ENCODE measurements at regions not wholly inside any gene's neighbourhood (a gene's known extent, or its start where the extent isn't known, plus 50 kb on each side); places are given as distances from the start of the nearest gene placed in this dataset.

DNA sequence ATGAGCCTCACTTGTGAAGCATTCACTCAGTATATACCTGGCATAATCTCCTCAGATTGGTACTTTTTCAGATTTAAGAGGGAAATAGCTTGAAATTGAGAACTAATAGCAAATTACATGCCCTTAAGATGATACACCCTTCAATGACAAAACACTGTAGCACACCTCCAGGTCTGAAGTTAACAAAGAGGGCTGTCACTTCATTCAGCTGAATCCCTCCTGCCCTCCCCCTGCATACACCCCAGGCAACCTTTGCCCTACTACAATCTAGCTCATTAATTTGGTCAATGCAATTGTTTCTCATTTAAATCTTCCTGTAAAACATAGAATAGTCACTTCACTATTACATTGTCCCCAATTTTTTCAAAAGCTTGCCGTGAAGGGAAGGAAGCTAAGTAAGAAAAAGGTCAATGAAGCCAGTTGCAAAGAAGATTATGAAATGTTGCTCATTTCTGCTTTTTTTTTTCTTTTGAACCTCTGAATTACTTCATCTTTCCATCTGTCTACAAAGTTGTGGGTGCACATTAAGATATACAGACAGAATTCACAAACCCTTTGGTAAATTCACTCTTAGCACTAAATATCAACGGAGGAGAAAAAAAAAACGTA lies 294.8 kb upstream of the PTGER4 start:
- no peak for DNase-seq

GRCh38 chr5:40383749-40384651 lies 295.7 kb upstream of the PTGER4 start:
- no peak for DNase-seq

GRCh38 chr5:40381676-40382363 lies 297.9 kb upstream of the PTGER4 start:
- DNase-seq: no peak

DNA sequence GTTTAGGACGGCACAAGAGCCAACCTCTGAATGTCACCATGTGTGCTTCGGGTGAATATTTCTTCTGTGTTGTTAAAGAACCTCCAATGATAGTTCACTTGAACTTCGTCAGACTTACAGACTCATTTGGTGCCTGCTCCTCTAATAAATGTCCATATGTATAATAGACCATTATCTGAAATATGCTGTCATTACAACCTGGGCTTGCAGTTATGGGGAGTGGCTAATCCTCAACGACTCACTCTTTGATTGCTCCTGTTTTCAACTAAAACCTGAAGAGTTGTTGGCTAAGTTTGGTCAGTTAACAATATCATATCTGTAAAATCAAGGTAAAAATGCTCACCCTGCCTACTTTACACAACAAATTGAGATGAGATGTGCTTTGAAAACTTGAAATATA lies 298.7 kb upstream of the PTGER4 start:
- no peak for DNase-seq

DNA sequence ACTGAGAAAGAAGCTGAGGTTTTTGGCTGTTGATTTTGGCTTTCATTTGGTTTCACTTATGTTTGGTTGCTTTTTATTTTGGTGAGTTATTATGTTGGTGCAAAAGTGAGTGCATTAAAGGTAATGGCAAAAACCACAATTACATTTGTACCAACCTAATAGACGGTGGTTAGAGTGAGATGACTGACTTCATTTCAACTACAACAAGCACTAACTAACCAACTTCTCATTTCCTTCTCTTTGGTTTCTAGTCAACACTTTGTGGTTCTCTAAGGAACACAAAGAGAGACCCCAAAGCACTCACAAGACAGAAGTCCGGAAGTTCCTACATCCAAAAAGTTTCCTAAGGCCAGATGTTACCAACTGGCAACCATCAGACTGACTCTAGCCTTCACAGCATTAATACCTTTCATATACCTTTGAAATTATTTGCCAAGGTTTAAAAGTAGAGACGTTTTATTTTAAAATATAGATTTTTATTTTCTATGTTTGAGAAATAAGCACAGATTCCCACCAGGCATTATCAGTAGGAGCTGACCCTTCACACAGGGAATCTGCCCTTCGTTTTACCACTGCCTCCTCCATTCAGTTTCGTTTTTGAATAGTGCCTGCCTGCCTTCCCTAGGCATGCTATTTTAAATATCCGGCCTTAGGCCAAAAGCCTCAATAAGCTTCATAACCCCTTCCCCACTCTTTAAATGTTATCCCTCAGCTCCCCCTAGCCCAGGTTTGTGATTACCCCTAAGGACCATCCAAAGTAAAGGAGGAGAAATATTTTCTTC lies 301.1 kb upstream of the PTGER4 start:
- DNase-seq: no peak

DNA sequence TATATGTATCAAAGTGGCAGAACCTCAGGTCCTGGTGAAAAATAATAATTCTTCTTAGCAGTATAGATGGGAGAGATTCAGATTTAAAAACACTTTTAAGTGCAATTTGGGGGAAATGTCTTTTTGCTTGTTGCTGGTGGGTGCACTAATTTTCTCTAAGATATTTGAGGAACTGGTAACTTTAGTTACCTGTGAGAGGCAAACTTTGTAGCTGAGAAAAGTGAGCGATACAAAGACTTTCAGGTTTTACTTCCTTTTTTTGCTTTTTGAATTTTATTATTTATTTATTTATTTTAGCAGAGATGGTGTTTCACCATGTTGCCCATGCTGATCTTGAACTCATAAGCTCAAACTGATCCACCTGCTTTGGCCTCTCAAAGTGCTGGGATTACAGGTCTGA lies 303.1 kb upstream of the PTGER4 start:
- no peak for DNase-seq

DNA sequence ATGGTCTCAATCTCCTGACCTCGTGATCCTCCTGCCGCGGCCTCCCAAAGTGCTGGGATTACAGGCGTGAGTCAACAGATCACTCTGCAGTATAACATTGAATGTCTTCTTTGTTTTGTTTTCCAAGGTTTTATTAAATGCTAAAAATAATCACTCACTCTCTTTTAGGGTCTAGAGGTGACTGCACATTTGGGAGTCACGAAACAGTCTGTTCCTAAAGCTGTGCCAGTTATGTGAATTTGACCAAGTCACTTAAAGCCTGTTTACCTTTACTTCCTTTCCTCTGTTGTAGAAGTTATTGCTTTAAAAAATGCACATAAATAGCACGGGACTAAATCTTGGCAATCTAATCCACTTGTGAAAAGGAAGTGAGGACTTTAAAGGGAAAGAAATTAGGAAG lies 304.9 kb upstream of the PTGER4 start:
- DNase-seq: no peak

DNA sequence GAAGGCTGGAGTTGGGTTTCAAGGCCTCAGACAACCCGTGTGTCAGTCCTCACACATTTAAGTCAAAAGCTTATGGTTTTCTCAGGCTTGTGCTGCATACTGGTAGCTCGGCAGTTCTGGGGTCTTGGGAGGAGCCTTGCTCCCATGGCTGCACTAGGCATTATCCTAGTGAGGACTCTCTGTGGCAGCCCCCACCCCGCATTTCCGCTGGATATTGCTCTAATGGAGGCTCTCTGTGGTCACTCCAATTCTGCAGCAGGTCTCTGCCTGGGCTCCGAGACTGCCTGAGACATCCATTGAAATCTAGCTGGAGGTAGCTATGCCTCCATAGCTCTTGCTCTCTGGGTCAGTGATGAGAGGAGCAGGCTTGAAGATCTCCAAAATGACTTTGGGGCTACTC lies 311.5 kb upstream of the PTGER4 start:
- no peak for DNase-seq

DNA sequence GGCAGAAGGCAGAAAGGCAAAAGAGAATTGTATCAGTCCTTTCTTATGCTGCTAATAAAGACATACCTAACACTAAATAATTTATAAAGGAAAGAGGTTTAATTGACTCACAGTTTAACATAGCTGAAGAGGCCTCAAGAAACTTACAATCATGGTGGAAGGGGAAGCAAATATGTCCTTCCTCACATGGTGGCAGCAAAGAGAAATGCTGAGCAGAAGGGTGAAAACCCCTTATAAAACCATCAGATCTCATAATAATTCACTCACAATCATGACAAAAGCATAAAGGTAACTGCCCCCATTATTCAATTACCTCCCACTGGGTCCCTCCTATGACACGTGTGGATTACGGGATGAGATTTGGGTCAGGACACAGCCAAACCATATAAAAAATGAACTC lies 312.5 kb upstream of the PTGER4 start:
- no peak for DNase-seq

- DNase-seq: no peak
These were observed 314.1 kb upstream of the PTGER4 start for GRCh38 chr5:40365342-40366330.

DNA sequence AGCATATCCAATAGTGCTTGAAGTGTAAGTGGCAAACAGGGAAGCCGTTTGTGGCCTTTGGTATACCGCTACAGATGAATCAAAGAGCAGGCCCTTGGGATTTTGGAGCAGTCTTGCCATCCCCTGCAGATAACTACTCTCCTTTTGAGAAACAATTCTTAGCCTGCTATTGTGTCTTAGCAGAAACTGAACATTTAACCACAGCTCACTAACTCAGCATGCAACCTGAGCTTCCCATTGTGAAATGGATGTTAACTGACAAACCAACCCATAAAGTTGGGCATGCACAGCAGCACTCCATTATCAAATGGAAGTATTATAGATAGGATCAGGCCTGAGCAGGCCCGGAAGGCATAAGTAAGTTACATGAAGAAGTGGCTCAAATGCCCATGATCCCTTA lies 315.3 kb upstream of the PTGER4 start:
- no peak for DNase-seq

DNA sequence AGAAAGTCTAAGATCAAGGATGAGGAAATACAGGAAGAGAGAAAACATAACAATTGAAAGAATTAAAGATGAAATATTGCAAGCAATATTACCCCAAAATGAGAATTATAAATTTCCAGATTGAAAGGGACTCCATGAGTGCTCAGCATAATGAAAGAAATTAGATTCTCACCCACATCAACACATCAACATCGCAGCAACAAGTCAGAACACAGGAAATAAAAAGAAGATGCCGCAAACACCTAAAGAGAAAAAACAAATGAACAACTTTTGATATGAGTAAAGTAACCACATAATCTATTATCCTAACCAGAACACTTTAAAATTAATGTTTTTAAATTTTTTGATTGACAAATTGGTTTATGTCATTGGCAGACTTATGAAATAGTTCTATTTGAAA lies 318.3 kb upstream of the PTGER4 start:
- DNase-seq: no peak

GRCh38 chr5:40360685-40361084 lies 319.0 kb upstream of the PTGER4 start:
- no peak for DNase-seq

DNA sequence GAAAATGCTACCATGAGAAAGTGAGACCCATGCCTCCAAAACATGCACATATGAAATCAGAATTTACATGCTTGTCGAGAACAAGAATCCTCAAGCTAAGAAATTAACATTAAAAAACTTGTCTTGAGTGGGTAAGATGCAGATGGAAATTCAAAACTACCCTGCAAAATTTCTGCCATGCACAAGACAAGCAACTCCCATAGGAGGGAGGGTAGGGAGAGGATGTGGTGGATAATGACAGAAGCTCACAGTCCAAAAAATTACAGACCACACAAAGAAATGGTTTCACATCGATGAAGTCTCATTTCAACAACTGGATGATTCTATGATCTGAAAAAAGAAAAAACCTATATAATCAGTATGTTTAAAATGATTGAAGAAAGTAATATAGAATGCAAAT lies 319.9 kb upstream of the PTGER4 start:
- DNase-seq: no peak

GRCh38 chr5:40359093-40359492 lies 320.6 kb upstream of the PTGER4 start:
- no peak for DNase-seq

DNA sequence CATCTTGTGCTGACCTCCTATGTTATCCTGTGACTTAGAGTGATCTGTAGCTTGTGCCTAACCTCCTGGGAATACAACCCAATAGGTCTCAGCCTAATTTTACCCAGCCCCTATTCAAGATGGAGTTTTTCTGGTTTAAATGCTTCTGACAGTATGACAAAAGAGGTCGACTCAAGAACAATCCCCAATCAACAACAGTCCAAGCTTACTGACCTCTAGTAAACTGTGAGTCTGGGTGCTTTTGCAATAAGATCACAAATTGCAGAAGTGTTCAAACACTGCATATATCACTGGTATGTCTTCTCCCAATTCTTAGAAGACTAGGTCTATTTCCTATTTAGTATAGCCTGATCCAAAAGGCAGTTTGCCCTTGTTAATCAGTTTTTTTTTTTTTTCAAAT lies 323.5 kb upstream of the PTGER4 start:
- DNase-seq: no peak

- DNase-seq: no peak
These were observed 323.9 kb upstream of the PTGER4 start for GRCh38 chr5:40355846-40356245.

DNA sequence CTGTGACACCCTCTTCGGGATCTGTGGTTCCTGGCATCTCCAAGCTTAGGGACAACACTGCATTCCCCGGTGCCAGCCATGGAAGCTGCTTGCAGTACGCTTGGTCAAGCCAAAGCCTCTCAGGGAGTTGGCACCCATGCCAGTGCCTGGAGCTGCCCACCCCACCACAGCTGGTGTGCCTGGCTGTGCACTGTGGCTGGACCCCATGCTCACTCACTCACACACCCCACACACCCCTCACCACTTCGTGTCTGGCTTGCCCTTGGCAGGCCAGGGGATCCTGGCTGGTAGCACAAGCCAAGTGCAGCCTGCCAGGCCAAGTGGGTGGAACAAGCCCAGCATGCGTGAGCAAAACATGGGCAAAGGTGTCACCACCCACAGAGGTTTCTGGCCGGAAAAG lies 324.5 kb upstream of the PTGER4 start:
- DNase-seq: no peak

GRCh38 chr5:40354171-40354570 lies 325.5 kb upstream of the PTGER4 start:
- DNase-seq: no peak

DNA sequence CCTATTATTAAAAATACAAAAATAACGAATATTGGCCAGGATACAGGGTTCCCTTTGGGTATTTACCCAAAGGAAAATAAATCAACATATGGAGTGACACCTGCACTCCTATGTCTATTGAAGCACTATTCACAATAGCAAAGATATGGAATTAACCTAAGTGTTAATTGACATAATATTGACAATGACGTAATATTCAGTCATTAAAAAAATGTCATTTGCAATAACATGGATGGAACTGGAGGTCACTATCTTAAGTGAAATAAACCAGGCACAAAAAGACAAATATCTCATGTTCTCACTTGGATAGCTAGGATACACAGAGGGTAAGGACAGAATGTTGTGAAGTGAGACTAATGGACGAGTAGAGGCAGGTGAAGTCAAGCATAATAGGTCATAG lies 326.3 kb upstream of the PTGER4 start:
- DNase-seq: no peak

GRCh38 chr5:40347981-40348725 lies 331.6 kb upstream of the PTGER4 start:
- DNase-seq: no peak

All from SHP77 treated with DMSO at 0.1 percent for 48 hours (cell line).